GM23248 (cell line): ENCODE measurements at regions not wholly inside any gene's neighbourhood (a gene's known extent, or its start where the extent isn't known, plus 50 kb on each side); places are given as distances from the start of the nearest gene placed in this dataset.

ENCODE experiments used
- EZH2 ChIP-seq: fragments of 200-600 bp; sonication (generic); IDR thresholded peaks from 2 replicates; pipeline ENCODE4 v1.6.1; 2018; ENCODE audit warnings: antibody characterized with exemption, mild to moderate bottlenecking; ENCODE audit not compliant: insufficient read depth, poor library complexity, severe bottlenecking
- EZH2phosphoT487 ChIP-seq: fragments of 200-600 bp; sonication (generic); IDR thresholded peaks from 2 replicates; pipeline ENCODE4 v1.6.1; 2018; ENCODE audit warnings: antibody characterized with exemption, moderate library complexity, mild to moderate bottlenecking, low read depth; ENCODE audit not compliant: insufficient read depth

DNA sequence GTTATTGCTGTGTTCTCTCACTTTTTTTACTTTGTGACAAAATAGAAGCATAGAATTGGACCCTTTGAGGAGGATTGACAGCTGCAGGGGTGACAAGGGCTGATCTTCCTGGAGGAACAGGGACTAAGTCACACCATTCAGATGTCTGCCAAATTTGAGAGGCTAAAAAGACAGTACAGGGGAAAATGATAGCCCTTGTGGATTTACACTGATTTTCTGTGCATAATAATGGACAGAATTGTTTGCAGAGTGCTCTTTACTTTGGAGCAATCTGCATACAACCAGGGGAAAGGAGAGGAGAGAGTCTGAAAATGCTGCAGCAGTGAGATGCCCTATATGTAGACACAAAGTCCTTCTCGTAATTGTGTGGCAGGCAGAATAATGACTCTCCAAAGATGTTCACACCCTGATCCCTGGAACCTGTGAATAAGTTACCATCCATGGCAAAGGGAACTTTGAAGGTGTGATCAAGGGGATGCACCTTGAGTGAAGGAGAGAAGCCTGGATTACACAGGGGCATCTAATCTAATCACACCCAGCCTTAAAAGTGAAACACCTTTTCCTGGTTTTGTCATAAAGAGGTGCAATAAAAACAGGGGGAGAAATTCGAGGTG is 221.4 kb upstream of the CPHXL start:
- TF ChIP-seq EZH2phosphoT487 (no peak), EZH2 (no peak)
